ENCODE measurements at regions not wholly inside any gene's neighbourhood (a gene's known extent, or its start where the extent isn't known, plus 50 kb on each side); places are given as distances from the start of the nearest gene placed in this dataset.

DNA sequence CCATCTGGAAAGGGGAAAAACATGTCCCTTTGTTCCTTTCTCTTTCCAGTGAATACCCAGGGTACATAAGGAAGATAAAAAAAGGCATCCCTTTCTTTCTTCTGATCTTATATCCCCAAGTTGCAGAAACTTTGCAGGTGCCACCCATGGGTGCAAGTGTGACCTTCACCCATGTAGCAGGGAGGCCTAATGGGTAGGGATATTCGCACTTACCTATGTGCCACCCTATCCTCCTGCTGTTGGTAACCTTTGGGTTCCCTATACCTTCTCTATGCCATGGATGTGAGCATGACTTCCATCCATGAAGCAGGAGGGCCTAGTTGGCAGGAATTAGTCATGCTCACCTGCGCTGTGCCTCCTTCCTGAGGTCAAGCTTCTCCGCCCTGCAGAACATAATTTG, 59.2 kb upstream of the C15orf39 start:
- Histone ChIP-seq H3K4me2 (ENCODE audit: insufficient read depth, low read length) (no peak overlapping the region), H3K4me1 (ENCODE audit: control insufficient read depth, extremely low read depth, insufficient read depth, low read length) (no peaks in the 10 kb centered on the region), H3K27ac (ENCODE audit: insufficient read depth, low read depth, low read length) (no peak overlapping the region), H4K20me1 (replicated peaks; ENCODE audit: control insufficient read depth, extremely low read depth, insufficient read depth, low read length) (no peaks in the 10 kb centered on the region), H3K9me1 (replicated peaks; ENCODE audit: control insufficient read depth, extremely low read depth, insufficient read depth, low read length) (no peaks in the 10 kb centered on the region), H3K9me3 (replicated peaks; ENCODE audit: control insufficient read depth, insufficient read depth, low read length) (peaks cover 7% of the 10 kb centered on the region), H2AFZ (ENCODE audit: low read depth, low read length) (no peak overlapping the region), H3K9ac (replicated peaks; ENCODE audit: extremely low read depth, insufficient read depth, low read length) (no peak overlapping the region), H3K27me3 (ENCODE audit: control insufficient read depth in 2 of 2, insufficient read depth in 2 of 2, low read length in 2 of 2) (no peaks in the 10 kb centered on the region), H3K79me2 (ENCODE audit: control insufficient read depth, insufficient read depth, low read length) (no peaks in the 10 kb centered on the region), H3K36me3 (ENCODE audit: control insufficient read depth in 2 of 2, extremely low read depth in 1 of 2, insufficient read depth in 2 of 2, low read length in 2 of 2) (no peaks in the 10 kb centered on the region), H3K4me3 (replicated peaks in 1 of 3; ENCODE audit: insufficient read depth in 1 of 3, low read depth in 1 of 3, low read length in 3 of 3) (no peak overlapping the region)
- FAIRE-seq: no peak
- CTCF ChIA-PET: no interaction called here
- intact Hi-C loops (cut with micrococcal nuclease) (no loop called here), dilution Hi-C loops (cut with MboI; ENCODE audit: extremely low pct_ligation_motif_present, low sequenced_read_pairs) (no loop called here)
- POLR2A ChIA-PET: no interaction called here
- TF ChIP-seq MAX (IDR thresholded peaks at IDR 0.05; ENCODE audit: insufficient read depth, insufficient read length) (no peak), POLR2AphosphoS5 (IDR thresholded peaks at IDR 0.05; ENCODE audit: insufficient read depth, low read depth, low read length) (no peak)
- no TSS peak for BruUV-seq (replicated peaks)
- no peak for DNase-seq (ENCODE audit: low read depth, low spot score)

GRCh38 chr15:75143738-75144334, 57.8 kb upstream of the C15orf39 start:
- H4K20me1 ChIP-seq (replicated peaks; ENCODE audit: control insufficient read depth, extremely low read depth, insufficient read depth, low read length): no peaks in the 10 kb centered on the region
- no peak overlapping the region for H2AFZ ChIP-seq (ENCODE audit: low read depth, low read length)
- peaks cover 7% of the 10 kb centered on the region for H3K9me3 ChIP-seq (replicated peaks; ENCODE audit: control insufficient read depth, insufficient read depth, low read length)
- no peaks in the 10 kb centered on the region for H3K79me2 ChIP-seq (ENCODE audit: control insufficient read depth, insufficient read depth, low read length)
- TF ChIP-seq MAX (IDR thresholded peaks at IDR 0.05; ENCODE audit: insufficient read depth, insufficient read length) (no peak), POLR2A (IDR thresholded peaks at IDR 0.05; ENCODE audit: low read depth, low read length) (no peak)
- TF ChIP-seq, protein P1, sequence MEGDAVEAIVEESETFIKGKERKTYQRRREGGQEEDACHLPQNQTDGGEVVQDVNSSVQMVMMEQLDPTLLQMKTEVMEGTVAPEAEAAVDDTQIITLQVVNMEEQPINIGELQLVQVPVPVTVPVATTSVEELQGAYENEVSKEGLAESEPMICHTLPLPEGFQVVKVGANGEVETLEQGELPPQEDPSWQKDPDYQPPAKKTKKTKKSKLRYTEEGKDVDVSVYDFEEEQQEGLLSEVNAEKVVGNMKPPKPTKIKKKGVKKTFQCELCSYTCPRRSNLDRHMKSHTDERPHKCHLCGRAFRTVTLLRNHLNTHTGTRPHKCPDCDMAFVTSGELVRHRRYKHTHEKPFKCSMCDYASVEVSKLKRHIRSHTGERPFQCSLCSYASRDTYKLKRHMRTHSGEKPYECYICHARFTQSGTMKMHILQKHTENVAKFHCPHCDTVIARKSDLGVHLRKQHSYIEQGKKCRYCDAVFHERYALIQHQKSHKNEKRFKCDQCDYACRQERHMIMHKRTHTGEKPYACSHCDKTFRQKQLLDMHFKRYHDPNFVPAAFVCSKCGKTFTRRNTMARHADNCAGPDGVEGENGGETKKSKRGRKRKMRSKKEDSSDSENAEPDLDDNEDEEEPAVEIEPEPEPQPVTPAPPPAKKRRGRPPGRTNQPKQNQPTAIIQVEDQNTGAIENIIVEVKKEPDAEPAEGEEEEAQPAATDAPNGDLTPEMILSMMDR (IDR thresholded peaks at IDR 0.05; ENCODE audit: extremely low read depth in 1 of 2, insufficient read depth in 1 of 2, low read depth in 1 of 2, low read length in 2 of 2): no peak
- intact Hi-C loops (cut with micrococcal nuclease) (no loop called here), dilution Hi-C loops (cut with MboI; ENCODE audit: extremely low pct_ligation_motif_present, low sequenced_read_pairs) (no loop called here)
- FAIRE-seq (no peak), DNase-seq (ENCODE audit: low read depth, low spot score) (no peak)
- ChIA-PET CTCF (interaction anchor here (1.5 kb wide), 1 partner anchor 100 kb away, joined by 4 read pairs; no protein-coding TSS in a partner anchor), POLR2A (no interaction called here)
- no peak overlapping the region for H3K4me2 ChIP-seq (ENCODE audit: insufficient read depth, low read length)
- BruUV-seq (replicated peaks): no TSS peak
- H3K9ac ChIP-seq (replicated peaks; ENCODE audit: extremely low read depth, insufficient read depth, low read length): no peak overlapping the region
- H3K9me1 ChIP-seq (replicated peaks; ENCODE audit: control insufficient read depth, extremely low read depth, insufficient read depth, low read length): no peaks in the 10 kb centered on the region
- no peak overlapping the region for H3K27ac ChIP-seq (ENCODE audit: insufficient read depth, low read depth, low read length)
- H3K4me3 ChIP-seq (replicated peaks in 1 of 3; ENCODE audit: insufficient read depth in 1 of 3, low read depth in 1 of 3, low read length in 3 of 3): no peak overlapping the region
- no peaks in the 10 kb centered on the region for H3K36me3 ChIP-seq (ENCODE audit: control insufficient read depth in 2 of 2, extremely low read depth in 1 of 2, insufficient read depth in 2 of 2, low read length in 2 of 2)
- H3K27me3 ChIP-seq (ENCODE audit: control insufficient read depth in 2 of 2, insufficient read depth in 2 of 2, low read length in 2 of 2): no peaks in the 10 kb centered on the region
- H3K4me1 ChIP-seq (ENCODE audit: control insufficient read depth, extremely low read depth, insufficient read depth, low read length): no peaks in the 10 kb centered on the region

Measured in endothelial cell of umbilical vein (primary cell).